Lung (tissue), 11 donors: ENCODE measurements at regions not wholly inside any gene's neighbourhood (a gene's known extent, or its start where the extent isn't known, plus 50 kb on each side); places are given as distances from the start of the nearest gene placed in this dataset.

ENCODE experiments used
- ATAC-seq: fragments of 200-7000 bp; cut with Tn5 transposase; one replicate; pipeline ENCODE4 v1.9.1; 2020; ENCODE audit warnings: moderate number of reproducible peaks; ENCODE audit not compliant: insufficient read depth, low FRiP score
- DNase-seq, 3 donors: peaks; one replicate each; pipeline ENCODE4 v3.0.0-alpha.2; 2013 to 2017
- H3K27ac ChIP-seq, 2 donors: one replicate each; pipeline ENCODE4 v1.5.1; 2013; ENCODE audit warnings: mild to moderate bottlenecking in 2 of 2, moderate library complexity in 2 of 2, control low read depth in 1 of 2, inconsistent platforms in 1 of 2, low read depth in 1 of 2, low read length in 1 of 2
- H3K27me3 ChIP-seq, 3 donors: one replicate each; pipeline ENCODE4 v1.5.1; 2013; ENCODE audit warnings: low read length in 2 of 3; ENCODE audit not compliant: control insufficient read depth in 3 of 3, insufficient read depth in 3 of 3
- H3K36me3 ChIP-seq, 4 donors: one replicate each; pipeline ENCODE4 v1.5.1; 2013; ENCODE audit warnings: low read length in 4 of 4, mild to moderate bottlenecking in 1 of 4, moderate library complexity in 1 of 4; ENCODE audit not compliant: control insufficient read depth in 4 of 4, insufficient read depth in 4 of 4
- H3K4me1 ChIP-seq, 5 donors: one replicate each; pipeline ENCODE4 v1.5.1; 2013; ENCODE audit warnings: low read length in 5 of 5, mild to moderate bottlenecking in 2 of 5, moderate library complexity in 1 of 5; ENCODE audit not compliant: control insufficient read depth in 5 of 5, insufficient read depth in 5 of 5
- H3K4me3 ChIP-seq: one replicate; pipeline ENCODE4 v1.5.1; 2013; ENCODE audit warnings: mild to moderate bottlenecking, control low read depth, moderate library complexity
- H3K9ac ChIP-seq, 2 donors: one replicate each; pipeline ENCODE4 v1.5.1; 2013; ENCODE audit warnings: low read length in 2 of 2, control low read depth in 1 of 2; ENCODE audit not compliant: insufficient read depth in 1 of 2
- H3K9me3 ChIP-seq, 4 donors: one replicate each; pipeline ENCODE4 v1.5.1; 2013; ENCODE audit warnings: low read length in 3 of 4, mild to moderate bottlenecking in 1 of 4, moderate library complexity in 1 of 4; ENCODE audit not compliant: control insufficient read depth in 4 of 4, insufficient read depth in 3 of 4
- WGBS, 2 donors: extraction: QIAGEN DNeasy Blood & Tissue Kit; methylation state at CpG; one replicate each; pipeline ENCODE4 v1.1.7; 2013; 5-methylcytosine and 5-hydroxymethylcytosine counted together
- TF ChIP-seq, protein P1 (sequence below): IDR thresholded peaks from 2 replicates; pipeline ENCODE4 v1.5.1; 2012; ENCODE audit warnings: mild to moderate bottlenecking; ENCODE audit errors: control extremely low read depth, extremely low read depth
- donor health status: control.
- donor health status: control.
- donor health status: Bipolar disorder and iron deficiency.
- donor health status: healthy.
- donor health status: DM: yes; HTN: yes; CAD: no.

DNA sequence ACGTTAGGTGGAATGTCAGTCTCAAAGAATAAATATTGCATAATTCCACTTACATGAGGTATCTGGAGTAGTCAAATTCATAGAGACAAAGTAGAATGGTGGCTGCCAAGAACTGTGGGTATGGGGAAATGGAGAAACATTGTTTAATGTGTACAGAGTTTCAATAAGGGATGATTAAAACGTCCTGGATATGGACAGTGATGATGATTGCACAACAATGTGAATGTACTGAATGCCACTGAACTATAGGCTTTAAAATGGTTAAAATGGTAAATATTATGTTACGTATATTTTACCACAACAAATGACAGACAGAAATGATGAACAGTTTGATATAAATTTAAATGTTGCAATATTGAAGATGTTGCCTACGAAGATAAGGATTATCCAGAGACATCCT lies 602.0 kb upstream of the PKDCC start:
- Histone ChIP-seq H3K4me3 (no peak overlapping the region), H3K27ac (no peak overlapping the region), H3K36me3 (no peaks in the 10 kb centered on the region), H3K9me3 (no peaks in the 10 kb centered on the region), H3K9ac (no peak overlapping the region), H3K27me3 (no peaks in the 10 kb centered on the region), H3K4me1 (no peaks in the 10 kb centered on the region)
- ATAC-seq (no peak), DNase-seq (no peak)
- 73 to 79% methylated on average over 4 of the region's 4 CpGs for WGBS, 2 donors
- TF ChIP-seq, protein P1, sequence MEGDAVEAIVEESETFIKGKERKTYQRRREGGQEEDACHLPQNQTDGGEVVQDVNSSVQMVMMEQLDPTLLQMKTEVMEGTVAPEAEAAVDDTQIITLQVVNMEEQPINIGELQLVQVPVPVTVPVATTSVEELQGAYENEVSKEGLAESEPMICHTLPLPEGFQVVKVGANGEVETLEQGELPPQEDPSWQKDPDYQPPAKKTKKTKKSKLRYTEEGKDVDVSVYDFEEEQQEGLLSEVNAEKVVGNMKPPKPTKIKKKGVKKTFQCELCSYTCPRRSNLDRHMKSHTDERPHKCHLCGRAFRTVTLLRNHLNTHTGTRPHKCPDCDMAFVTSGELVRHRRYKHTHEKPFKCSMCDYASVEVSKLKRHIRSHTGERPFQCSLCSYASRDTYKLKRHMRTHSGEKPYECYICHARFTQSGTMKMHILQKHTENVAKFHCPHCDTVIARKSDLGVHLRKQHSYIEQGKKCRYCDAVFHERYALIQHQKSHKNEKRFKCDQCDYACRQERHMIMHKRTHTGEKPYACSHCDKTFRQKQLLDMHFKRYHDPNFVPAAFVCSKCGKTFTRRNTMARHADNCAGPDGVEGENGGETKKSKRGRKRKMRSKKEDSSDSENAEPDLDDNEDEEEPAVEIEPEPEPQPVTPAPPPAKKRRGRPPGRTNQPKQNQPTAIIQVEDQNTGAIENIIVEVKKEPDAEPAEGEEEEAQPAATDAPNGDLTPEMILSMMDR: no peak

DNA sequence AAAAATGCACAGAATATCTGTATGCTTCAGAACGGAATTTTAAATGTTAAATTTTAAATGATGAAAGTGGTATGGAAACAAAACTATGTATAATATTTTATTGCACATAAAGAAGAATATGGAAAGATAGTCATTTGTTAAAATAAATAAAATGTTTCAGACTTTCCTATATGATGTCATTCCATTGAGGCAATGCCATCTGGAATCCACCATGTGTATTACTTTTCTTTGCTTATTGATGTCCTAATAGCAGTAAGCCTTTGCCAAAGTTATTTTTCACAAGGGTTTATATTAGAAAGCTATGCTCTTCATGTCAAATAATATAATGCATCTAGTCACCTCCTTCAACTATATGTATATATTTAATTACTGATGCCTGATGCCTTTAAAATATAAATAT lies 601.6 kb upstream of the PKDCC start:
- H3K9ac ChIP-seq: no peak overlapping the region
- H3K4me3 ChIP-seq: no peak overlapping the region
- no peak for ATAC-seq
- H3K4me1 ChIP-seq: no peaks in the 10 kb centered on the region
- no peak overlapping the region for H3K27ac ChIP-seq
- no peak for DNase-seq
- no peaks in the 10 kb centered on the region for H3K27me3 ChIP-seq
- TF ChIP-seq, protein P1: no peak
- H3K36me3 ChIP-seq: no peaks in the 10 kb centered on the region
- 74 to 84% methylated on average over 1 of the region's 1 CpG for WGBS, 2 donors
- H3K9me3 ChIP-seq: no peaks in the 10 kb centered on the region

DNA sequence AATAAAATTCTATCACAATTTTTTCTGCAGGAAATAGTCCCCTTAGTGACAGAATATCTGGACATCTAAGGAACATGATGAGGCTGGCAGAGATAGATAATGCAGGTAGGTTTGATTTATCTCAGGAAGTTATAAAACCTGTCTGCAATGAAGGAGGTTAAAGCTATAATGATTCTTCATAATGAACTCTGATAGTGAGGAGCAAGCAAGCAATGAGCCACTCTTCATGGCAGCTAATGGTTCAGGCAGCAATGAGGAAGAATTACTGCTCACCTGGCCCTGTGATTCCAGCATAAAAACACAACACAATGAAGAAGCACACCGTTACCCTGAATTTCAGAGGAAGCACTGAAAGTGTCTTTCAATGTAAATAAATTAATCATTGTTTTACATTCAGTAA lies 599.6 kb upstream of the PKDCC start:
- WGBS, 2 donors: 66 to 79% methylated on average over 1 of the region's 1 CpG
- Histone ChIP-seq H3K27me3 (no peaks in the 10 kb centered on the region), H3K4me1 (no peaks in the 10 kb centered on the region), H3K9me3 (no peaks in the 10 kb centered on the region), H3K36me3 (no peaks in the 10 kb centered on the region), H3K27ac (no peak overlapping the region), H3K4me3 (no peak overlapping the region), H3K9ac (no peak overlapping the region)
- TF ChIP-seq, protein P1: no peak
- DNase-seq (no peak), ATAC-seq (no peak)

DNA sequence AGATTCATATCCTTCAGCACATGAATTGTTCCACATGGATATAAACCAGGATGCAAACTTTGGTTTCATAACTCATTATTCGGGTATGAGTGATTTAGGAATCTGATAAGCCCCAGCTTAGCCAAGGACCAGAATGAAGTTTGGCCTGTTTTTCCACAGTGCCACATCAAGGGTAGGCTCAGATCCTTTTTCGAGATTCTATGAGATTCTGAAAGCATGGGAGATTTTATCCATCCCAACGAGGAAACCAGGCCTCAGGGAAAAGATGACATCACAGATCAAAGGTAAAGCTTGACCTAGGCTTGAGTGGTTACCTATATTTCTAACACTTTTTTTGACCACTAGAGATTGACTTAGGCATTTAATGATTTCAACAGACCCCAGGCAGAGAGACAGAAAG lies 590.8 kb upstream of the PKDCC start:
- H3K27ac ChIP-seq: no peak overlapping the region
- H3K36me3 ChIP-seq: no peaks in the 10 kb centered on the region
- TF ChIP-seq, protein P1: no peak
- no peak for DNase-seq
- no peaks in the 10 kb centered on the region for H3K27me3 ChIP-seq
- no peak overlapping the region for H3K9ac ChIP-seq
- WGBS, 2 donors: 79 to 89% methylated on average over 3 of the region's 3 CpGs
- H3K4me3 ChIP-seq: no peak overlapping the region
- ATAC-seq: no peak
- H3K4me1 ChIP-seq: peaks cover 0 to 5% (median 0%) of the 10 kb centered on the region in 5 donors
- H3K9me3 ChIP-seq: no peaks in the 10 kb centered on the region
